Hematopoietic multipotent progenitor cell treated with erythropoietin and hydrocortisone succinate and interleukin-3 and kit ligand, for 17 days (in vitro differentiated cells): ENCODE measurements at regions not wholly inside any gene's neighbourhood (a gene's known extent, or its start where the extent isn't known, plus 50 kb on each side); places are given as distances from the start of the nearest gene placed in this dataset.
"Not testable (repeated sequence)": the region's sequence is repeated elsewhere in the genome, so short reads cannot be mapped to it uniquely, and the experiment has no call there.

Experiments used
- DNase-seq: peaks from one replicate; pipeline ENCODE4 v3.0.0-alpha.2; 2015; ENCODE audit warnings: low spot score

DNA sequence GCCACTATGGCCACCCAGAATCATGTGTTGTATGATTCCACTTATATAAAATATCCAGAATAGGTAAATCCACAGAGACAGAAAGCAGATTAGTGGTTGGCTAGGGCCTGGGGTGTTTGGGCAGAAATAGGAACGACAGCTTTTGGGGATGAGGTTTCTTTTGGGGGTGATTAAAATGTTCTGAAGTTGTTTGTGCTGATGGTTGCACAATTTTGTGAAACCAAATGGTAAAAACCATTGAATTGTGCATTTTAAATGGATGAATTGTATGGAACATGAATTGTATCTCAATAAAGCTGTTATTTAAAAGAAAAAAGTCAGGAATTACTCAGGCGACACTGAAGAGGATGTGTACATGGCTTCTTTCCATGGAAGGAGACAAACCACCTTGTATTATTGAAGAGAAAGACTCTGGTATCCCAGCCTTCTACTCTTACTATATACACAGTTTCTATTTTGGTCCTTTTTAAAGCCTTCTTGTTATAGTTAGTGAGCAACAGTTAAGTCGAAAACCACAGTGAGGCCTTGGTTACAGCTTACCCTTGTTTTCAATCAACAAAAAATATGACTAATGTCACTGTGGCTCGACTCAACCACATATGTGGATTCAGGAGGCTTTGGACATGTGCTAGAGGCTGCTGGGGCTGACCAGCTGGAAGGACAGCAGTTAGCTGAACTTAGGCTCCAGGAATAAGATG lies 57.1 kb upstream of the KMT2E start:
- DNase-seq = no peak

DNA sequence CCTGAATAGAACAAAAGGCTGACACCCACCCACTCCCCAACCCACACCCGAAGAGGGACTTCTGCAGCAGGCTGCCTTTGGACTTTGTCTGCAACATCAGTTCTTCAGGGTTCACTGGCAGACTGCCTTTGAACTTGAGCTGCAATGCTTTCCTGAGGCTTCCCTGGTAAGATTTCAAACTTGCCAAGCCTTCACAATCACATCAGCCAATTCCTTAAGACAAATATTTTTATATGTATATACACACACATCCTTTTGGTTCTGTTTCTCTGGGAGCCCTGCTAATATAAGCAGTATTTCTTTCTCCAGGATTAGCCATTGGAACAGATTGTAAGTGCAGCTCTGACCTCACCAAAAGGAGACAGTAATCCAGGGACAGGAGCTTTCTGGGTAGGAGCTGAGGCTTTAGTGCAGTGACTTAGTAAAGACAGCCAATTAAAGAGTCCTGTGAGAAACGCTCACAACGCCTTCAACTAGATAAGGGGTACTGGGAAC lies 55.6 kb upstream of the KMT2E start:
- no peak for DNase-seq

DNA sequence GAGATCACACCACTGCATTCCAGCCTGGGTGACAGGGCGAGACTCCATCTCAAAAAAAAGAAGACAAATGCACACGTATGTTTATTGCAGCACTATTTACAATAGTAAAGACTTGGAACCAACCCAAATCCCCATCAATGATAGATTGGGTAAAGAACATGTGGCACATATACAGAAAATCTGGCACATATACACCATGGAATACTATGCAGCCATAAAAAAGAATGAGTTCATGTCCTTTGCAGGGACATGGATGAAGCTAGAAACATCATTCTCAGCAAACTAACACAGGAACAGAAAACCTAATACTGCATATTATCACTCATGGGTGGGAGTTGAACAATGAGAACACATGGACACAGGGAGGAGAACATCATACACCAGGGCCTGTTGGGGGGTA lies 54.5 kb upstream of the KMT2E start:
- not testable (repeated sequence) for DNase-seq

DNA sequence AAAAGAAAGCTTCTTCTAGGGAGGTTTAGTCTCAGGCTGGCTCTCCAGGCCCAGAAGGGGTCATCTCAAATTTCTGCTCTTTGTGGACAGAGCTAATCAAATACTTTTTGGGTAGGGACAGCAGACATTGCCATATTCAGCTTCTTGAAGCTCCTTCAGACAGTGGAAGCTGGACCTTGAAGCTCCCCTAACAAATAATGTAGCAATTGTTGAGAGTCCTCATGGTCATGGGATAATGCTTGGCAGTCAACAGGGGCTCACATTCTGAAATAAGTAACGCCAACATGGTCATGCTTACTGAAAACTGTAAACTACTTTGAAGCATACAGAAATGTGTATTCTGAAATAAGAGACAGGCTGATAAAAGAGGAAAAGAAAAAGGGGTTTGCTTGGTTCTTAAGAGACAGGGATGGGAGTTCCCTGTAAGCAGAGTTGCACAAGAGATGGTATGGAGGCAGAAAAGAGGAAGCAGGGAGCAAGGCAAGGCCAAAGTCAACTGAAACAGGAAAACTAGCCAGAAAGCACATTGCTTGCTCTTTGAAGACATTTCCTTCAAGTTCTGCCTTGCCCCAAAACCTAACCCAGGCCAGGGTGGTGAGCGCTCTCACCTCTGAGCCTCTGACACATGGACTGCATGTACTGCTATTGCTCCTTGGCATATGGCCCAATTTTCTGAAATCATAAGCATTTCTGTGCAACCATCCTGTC lies 53.1 kb upstream of the KMT2E start:
- no peak for DNase-seq

DNA sequence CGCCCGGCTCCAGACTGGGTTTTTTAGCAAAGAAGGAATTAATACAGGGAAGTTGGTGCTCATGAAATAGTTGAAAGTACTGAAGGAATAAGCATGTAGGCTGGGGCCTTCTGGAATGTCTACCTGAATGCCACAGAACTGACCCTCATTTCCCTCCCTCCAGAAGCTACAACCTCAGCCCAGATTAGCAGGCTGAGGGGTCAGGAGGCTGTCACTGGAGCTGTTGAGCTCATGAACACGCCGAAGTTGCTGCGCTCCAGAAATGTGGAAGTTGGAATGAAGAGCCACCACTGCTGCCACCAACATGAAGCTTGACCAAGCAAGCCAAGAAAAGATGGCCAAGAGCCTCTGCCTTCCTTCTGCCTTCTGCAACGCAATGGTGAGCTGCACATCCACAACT lies 52.2 kb upstream of the KMT2E start:
- no peak for DNase-seq

DNA sequence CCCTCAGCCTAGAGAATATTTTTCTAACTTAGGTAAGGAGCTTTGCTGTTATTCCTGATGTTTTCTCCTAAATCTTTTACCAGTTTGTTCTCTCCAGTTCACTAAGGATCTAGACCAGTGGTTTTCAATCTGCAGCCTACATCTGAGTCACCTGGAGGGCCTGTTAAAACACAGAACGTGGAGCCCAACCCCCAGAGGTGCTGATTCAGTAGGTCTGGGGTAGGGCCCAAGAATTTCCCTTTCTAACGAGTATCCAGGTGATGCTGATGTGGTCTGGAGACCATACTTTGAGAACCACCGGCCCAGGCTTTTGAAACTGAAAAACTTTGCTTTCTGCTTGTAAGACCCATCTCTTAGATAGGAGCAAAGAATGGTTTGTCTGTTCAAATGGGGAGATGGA lies 51.2 kb upstream of the KMT2E start:
- no peak for DNase-seq

DNA sequence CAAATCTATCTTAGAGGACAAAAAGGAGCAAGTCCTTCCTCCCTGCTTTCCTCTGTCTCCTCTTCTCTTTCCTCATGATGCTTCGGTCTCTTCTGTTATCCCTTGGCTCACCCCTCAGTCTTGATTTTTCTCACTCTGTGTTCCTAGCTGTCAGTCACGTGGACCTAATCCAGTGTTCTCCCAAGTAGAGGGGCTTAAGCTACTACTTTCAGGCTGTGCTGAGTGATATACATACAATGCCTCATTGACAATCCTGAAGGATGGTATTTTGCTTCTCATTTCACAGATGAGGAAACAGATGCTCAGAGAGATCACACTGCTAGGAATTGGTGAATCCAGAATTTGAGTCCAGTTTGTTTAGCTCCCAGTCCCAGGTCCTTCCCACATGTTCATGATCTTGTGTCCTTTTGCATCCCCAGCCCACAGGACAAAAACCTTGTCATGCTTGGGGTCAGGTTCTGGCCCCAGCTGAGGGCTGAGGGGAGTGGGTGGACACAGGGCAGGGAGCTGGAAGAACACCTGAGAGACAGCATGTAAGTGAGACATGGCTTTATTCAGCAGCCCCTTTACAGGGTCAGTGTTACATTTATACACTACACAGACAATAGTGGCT lies 50.5 kb upstream of the KMT2E start:
- no peak for DNase-seq

DNA sequence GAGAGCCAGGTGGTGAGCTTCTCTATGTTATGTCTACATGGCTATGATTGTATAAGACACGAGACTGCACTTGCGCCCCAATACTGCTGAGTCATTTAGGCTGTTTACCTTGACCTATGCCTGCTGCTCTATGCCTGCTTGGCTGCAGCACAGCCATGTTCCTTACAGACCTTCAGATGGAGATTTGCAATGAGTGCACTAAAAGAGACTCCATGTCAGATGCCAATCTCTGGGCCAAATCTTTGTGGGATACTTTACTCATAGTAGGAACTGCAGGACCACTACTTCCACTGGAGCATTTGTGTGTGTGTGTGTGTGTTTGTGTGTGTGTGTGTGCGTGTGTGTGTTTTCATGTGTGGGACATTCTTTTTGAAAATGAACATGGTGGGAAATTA lies 50.0 kb upstream of the KMT2E start:
- peak; percentile 36 for DNase-seq
